Caco-2 (cell line): ENCODE measurements at regions not wholly inside any gene's neighbourhood (a gene's known extent, or its start where the extent isn't known, plus 50 kb on each side); places are given as distances from the start of the nearest gene placed in this dataset.

ENCODE experiments used
- BruUV-seq: library from RNA; stranded (reverse); fragments of 400-500 nt; replicated peaks from 2 replicates; lab custom pipeline; 2021; lab: Mats Ljungman, UMichigan
- CTCF ChIA-PET: fragments of 300-600 bp; sonication (Branson Sonifier 250); formaldehyde crosslinking; loops from one replicate; lab custom pipeline; 2022; ENCODE audit warnings: antibody characterized with exemption; lab: Charles Lee
- POLR2A ChIA-PET: fragments of 300-600 bp; sonication (Branson Sonifier 250); formaldehyde crosslinking; loops from one replicate; lab custom pipeline; 2022; ENCODE audit warnings: antibody characterized with exemption; lab: Charles Lee
- DNase-seq, 2 experiments: peaks; one replicate each; pipeline versions ENCODE4 v3.0.0 to v3.0.0-alpha.2; 2020 to 2022
- H3K27me3 ChIP-seq: replicated peaks from 2 replicates; pipeline ENCODE4 v1.6.0; 2011; ENCODE audit warnings: low read length; ENCODE audit not compliant: control insufficient read depth, insufficient read depth
- H3K36me3 ChIP-seq: 2 replicates; pipeline ENCODE4 v1.5.1; 2011; ENCODE audit warnings: low read length; ENCODE audit not compliant: control insufficient read depth, insufficient read depth
- H3K4me1 ChIP-seq: fragments of 250-450 bp; sonication (Bioruptor Pico); 2 replicates; pipeline ENCODE4 v1.5.1; 2020; ENCODE audit warnings: mild to moderate bottlenecking
- H3K4me3 ChIP-seq: 2 replicates; pipeline ENCODE4 v1.5.1; 2011; ENCODE audit warnings: low read depth, mild to moderate bottlenecking, control low read depth, low read length
- H3K9me3 ChIP-seq: fragments of 250-450 bp; sonication (Bioruptor Pico); 2 replicates; pipeline ENCODE4 v1.5.1; 2020; ENCODE audit warnings: mild to moderate bottlenecking, moderate library complexity
- H3K27ac Mint-ChIP-seq: one replicate; pipeline ENCODE4 v1.8.0; 2022; ENCODE audit warnings: mixed read lengths; ENCODE audit not compliant: unreplicated experiment
- H3K27me3 Mint-ChIP-seq: one replicate; pipeline ENCODE4 v1.8.0; 2022; ENCODE audit warnings: mixed read lengths; ENCODE audit not compliant: insufficient read depth, unreplicated experiment
- H3K36me3 Mint-ChIP-seq: one replicate; pipeline ENCODE4 v1.8.0; 2022; ENCODE audit warnings: mild to moderate bottlenecking, mixed read lengths; ENCODE audit not compliant: insufficient read depth, unreplicated experiment
- H3K4me1 Mint-ChIP-seq: one replicate; pipeline ENCODE4 v1.8.0; 2022; ENCODE audit warnings: low read depth, mixed read lengths; ENCODE audit not compliant: unreplicated experiment
- H3K4me3 Mint-ChIP-seq: one replicate; pipeline ENCODE4 v1.8.0; 2022; ENCODE audit warnings: mild to moderate bottlenecking, moderate library complexity, mixed read lengths; ENCODE audit not compliant: unreplicated experiment
- H3K9me3 Mint-ChIP-seq: one replicate; pipeline ENCODE4 v1.8.0; 2022; ENCODE audit warnings: mixed read lengths; ENCODE audit not compliant: unreplicated experiment
- intact Hi-C: fragments of 100-400 bp; cut with micrococcal nuclease; formaldehyde crosslinking; loops from one replicate; pipeline ENCODE4 v1.10.0; 2022; ENCODE audit not compliant: unreplicated experiment
- TF ChIP-seq, protein P1 (sequence below), 2 experiments: fragments of 200-600 bp in 1 of 2; IDR thresholded peaks; 1 replicate in 1 of 2; 2 replicates in 1 of 2; pipeline versions ENCODE4 v1.5.1 to v1.8.0; 2011 to 2022; ENCODE audit warnings: antibody characterized with exemption in 1 of 2, control low read depth in 1 of 2, inconsistent platforms in 1 of 2, low read depth in 1 of 2, low read length in 1 of 2, mild to moderate bottlenecking in 1 of 2, moderate library complexity in 1 of 2; ENCODE audit not compliant: insufficient read depth in 1 of 2, severe bottlenecking in 1 of 2, unreplicated experiment in 1 of 2

GRCh38 chr2:173649527-173650219 is 295.0 kb downstream of the CDCA7 start:
- Mint-ChIP-seq H3K9me3 (peaks cover 10% of the 10 kb centered on the region), H3K4me1 (peaks cover 13% of the 10 kb centered on the region), H3K4me3 (peak overlapping the region; percentile 30), H3K27ac (peak overlapping the region; percentile 72), H3K27me3 (no peaks in the 10 kb centered on the region), H3K36me3 (peaks cover 4% of the 10 kb centered on the region)
- no peaks in the 10 kb centered on the region for H3K36me3 ChIP-seq
- BruUV-seq: no TSS peak
- ChIA-PET POLR2A (no interaction called here), CTCF (no interaction called here)
- no peaks in the 10 kb centered on the region for H3K27me3 ChIP-seq
- TF ChIP-seq, protein P1, sequence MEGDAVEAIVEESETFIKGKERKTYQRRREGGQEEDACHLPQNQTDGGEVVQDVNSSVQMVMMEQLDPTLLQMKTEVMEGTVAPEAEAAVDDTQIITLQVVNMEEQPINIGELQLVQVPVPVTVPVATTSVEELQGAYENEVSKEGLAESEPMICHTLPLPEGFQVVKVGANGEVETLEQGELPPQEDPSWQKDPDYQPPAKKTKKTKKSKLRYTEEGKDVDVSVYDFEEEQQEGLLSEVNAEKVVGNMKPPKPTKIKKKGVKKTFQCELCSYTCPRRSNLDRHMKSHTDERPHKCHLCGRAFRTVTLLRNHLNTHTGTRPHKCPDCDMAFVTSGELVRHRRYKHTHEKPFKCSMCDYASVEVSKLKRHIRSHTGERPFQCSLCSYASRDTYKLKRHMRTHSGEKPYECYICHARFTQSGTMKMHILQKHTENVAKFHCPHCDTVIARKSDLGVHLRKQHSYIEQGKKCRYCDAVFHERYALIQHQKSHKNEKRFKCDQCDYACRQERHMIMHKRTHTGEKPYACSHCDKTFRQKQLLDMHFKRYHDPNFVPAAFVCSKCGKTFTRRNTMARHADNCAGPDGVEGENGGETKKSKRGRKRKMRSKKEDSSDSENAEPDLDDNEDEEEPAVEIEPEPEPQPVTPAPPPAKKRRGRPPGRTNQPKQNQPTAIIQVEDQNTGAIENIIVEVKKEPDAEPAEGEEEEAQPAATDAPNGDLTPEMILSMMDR (IDR thresholded peaks at IDR 0.05; ENCODE audit: insufficient read depth in 1 of 2, low read depth in 1 of 2, low read length in 1 of 2, severe bottlenecking in 1 of 2, unreplicated experiment in 1 of 2): no peak
- peaks cover 41% of the 10 kb centered on the region for H3K4me1 ChIP-seq
- no peaks in the 10 kb centered on the region for H3K9me3 ChIP-seq
- no peak overlapping the region for H3K4me3 ChIP-seq
- no peak for DNase-seq
- intact Hi-C loops: loop anchor here (5.0 kb wide), 1 partner anchor 77 kb away; no protein-coding TSS in a partner anchor

GRCh38 chr2:173651891-173652290 is 297.2 kb downstream of the CDCA7 start:
- Histone ChIP-seq H3K4me1 (peaks cover 41% of the 10 kb centered on the region), H3K9me3 (no peaks in the 10 kb centered on the region), H3K27me3 (no peaks in the 10 kb centered on the region), H3K36me3 (no peaks in the 10 kb centered on the region), H3K4me3 (no peak overlapping the region)
- TF ChIP-seq, protein P1 (IDR thresholded peaks at IDR 0.05; ENCODE audit: insufficient read depth in 1 of 2, low read depth in 1 of 2, low read length in 1 of 2, severe bottlenecking in 1 of 2, unreplicated experiment in 1 of 2): no peak
- no peak for DNase-seq
- Mint-ChIP-seq H3K4me3 (no peak overlapping the region), H3K36me3 (peaks cover 4% of the 10 kb centered on the region), H3K27me3 (no peaks in the 10 kb centered on the region), H3K9me3 (peaks cover 10% of the 10 kb centered on the region), H3K4me1 (peaks cover 13% of the 10 kb centered on the region), H3K27ac (peak overlapping the region; percentile 53)
- intact Hi-C loops: loop anchor here (5.0 kb wide), 1 partner anchor 80 kb away; no protein-coding TSS in a partner anchor
- no TSS peak for BruUV-seq
- ChIA-PET CTCF (interaction anchor here (1.4 kb wide), 1 partner anchor 249 kb away, joined by 3 read pairs; no protein-coding TSS in a partner anchor), POLR2A (no interaction called here)

DNA sequence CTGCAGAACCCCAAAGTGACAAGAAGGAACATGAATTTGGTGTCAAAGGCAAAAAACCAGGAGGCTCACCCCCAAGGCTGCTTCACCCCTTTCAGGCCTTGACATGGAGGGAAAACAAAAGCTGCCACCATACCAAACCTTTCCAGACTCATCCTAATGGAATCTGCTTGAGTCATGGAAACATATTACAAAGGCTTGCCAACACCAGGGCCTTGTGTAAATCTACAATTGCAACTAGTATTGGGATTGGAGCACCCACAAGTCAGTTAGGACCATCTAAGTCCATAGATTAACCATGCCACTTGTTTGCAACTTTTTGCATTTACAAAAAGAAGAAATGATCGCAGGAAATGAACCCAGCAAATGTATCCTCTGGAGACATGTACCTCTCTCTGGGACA is 297.6 kb downstream of the CDCA7 start:
- Histone ChIP-seq H3K4me3 (no peak overlapping the region), H3K9me3 (no peaks in the 10 kb centered on the region), H3K36me3 (no peaks in the 10 kb centered on the region), H3K27me3 (no peaks in the 10 kb centered on the region), H3K4me1 (peaks cover 41% of the 10 kb centered on the region)
- TF ChIP-seq, protein P1 (IDR thresholded peaks at IDR 0.05; ENCODE audit: insufficient read depth in 1 of 2, low read depth in 1 of 2, low read length in 1 of 2, severe bottlenecking in 1 of 2, unreplicated experiment in 1 of 2): no peak
- Mint-ChIP-seq H3K27ac (peak overlapping the region; percentile 53), H3K4me1 (peaks cover 13% of the 10 kb centered on the region), H3K36me3 (peaks cover 4% of the 10 kb centered on the region), H3K27me3 (no peaks in the 10 kb centered on the region), H3K9me3 (peaks cover 10% of the 10 kb centered on the region), H3K4me3 (no peak overlapping the region)
- BruUV-seq: no TSS peak
- no peak for DNase-seq
- intact Hi-C loops: loop anchor here (5.0 kb wide), 1 partner anchor 80 kb away; no protein-coding TSS in a partner anchor
- ChIA-PET CTCF (interaction anchor here (1.4 kb wide), 1 partner anchor 250 kb away, joined by 3 read pairs; no protein-coding TSS in a partner anchor), POLR2A (no interaction called here)
